ENCODE measurements at regions not wholly inside any gene's neighbourhood (a gene's known extent, or its start where the extent isn't known, plus 50 kb on each side); places are given as distances from the start of the nearest gene placed in this dataset.

- TF ChIP-seq CTCF (conservative IDR thresholded peaks at IDR 0.05; ENCODE audit: low read length) (no peak), EZH2phosphoT487 (IDR thresholded peaks at IDR 0.05; ENCODE audit: borderline replicate concordance) (no peak)
Observed at GRCh38 chr10:33596422-33596821, 262.0 kb upstream of the NRP1 start.
